ENCODE measurements at regions not wholly inside any gene's neighbourhood (a gene's known extent, or its start where the extent isn't known, plus 50 kb on each side); places are given as distances from the start of the nearest gene placed in this dataset.

- no peak for DNase-seq (ENCODE audit: low read depth)
- TF ChIP-seq, protein P1, sequence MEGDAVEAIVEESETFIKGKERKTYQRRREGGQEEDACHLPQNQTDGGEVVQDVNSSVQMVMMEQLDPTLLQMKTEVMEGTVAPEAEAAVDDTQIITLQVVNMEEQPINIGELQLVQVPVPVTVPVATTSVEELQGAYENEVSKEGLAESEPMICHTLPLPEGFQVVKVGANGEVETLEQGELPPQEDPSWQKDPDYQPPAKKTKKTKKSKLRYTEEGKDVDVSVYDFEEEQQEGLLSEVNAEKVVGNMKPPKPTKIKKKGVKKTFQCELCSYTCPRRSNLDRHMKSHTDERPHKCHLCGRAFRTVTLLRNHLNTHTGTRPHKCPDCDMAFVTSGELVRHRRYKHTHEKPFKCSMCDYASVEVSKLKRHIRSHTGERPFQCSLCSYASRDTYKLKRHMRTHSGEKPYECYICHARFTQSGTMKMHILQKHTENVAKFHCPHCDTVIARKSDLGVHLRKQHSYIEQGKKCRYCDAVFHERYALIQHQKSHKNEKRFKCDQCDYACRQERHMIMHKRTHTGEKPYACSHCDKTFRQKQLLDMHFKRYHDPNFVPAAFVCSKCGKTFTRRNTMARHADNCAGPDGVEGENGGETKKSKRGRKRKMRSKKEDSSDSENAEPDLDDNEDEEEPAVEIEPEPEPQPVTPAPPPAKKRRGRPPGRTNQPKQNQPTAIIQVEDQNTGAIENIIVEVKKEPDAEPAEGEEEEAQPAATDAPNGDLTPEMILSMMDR (conservative IDR thresholded peaks at IDR 0.05; ENCODE audit: low read depth, low read length): no peak
- no peak overlapping the region for H3K4me3 ChIP-seq (ENCODE audit: low read length)
These were observed 281.9 kb upstream of the NAV3 start for GRCh38 chr12:77548797-77549196.

DNA sequence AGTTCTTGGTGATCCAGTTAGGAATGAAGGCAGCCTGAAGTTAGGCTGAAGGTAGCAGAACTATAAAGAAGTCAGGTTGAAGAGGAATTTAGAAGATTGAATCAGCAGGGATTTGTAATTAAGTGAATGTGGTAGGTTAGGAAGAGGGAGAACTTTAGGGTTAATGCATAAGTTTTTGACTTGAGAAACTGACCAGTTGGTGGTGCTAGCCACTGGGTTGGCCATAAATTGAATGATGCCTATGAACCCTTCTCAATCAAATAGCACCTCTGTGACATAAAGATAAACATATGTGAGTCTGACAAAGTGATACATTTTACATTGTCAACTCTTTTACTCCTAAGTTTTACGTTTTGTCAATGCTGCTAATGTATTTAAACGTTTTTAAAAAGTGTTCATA is 290.6 kb upstream of the NAV3 start:
- H3K4me3 ChIP-seq (ENCODE audit: low read length): no peak overlapping the region
- DNase-seq (ENCODE audit: low read depth): no peak
- TF ChIP-seq, protein P1 (conservative IDR thresholded peaks at IDR 0.05; ENCODE audit: low read depth, low read length): no peak

GRCh38 chr12:77537663-77538062 is 293.0 kb upstream of the NAV3 start:
- H3K4me3 ChIP-seq (ENCODE audit: low read length): no peak overlapping the region
- TF ChIP-seq, protein P1 (conservative IDR thresholded peaks at IDR 0.05; ENCODE audit: low read depth, low read length): no peak
- DNase-seq (ENCODE audit: low read depth): no peak

GRCh38 chr12:77535734-77536133 is 295.0 kb upstream of the NAV3 start:
- DNase-seq (ENCODE audit: low read depth): no peak
- TF ChIP-seq, protein P1 (conservative IDR thresholded peaks at IDR 0.05; ENCODE audit: low read depth, low read length): no peak
- no peak overlapping the region for H3K4me3 ChIP-seq (ENCODE audit: low read length)

GRCh38 chr12:77531912-77532311 is 298.8 kb upstream of the NAV3 start:
- DNase-seq (ENCODE audit: low read depth): no peak
- no peak overlapping the region for H3K4me3 ChIP-seq (ENCODE audit: low read length)
- TF ChIP-seq, protein P1 (conservative IDR thresholded peaks at IDR 0.05; ENCODE audit: low read depth, low read length): no peak

DNA sequence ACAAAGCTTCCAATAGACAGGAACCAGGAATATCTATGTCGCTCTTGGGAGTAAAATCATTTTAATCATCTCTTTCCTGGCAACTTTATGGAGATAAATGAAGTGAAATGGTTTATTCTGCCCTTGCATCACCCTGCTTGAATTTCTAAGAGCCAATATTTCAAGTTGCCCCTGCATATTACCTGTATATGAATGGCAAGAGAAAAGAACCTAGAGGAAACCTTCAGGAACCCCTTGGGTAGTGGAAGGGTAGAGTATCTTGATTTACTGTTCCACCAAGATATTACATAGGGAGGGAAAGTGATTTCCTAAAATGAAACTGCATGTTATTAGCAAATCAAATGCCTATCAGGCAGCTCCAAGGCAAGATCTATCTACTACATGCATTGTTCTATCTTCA is 308.4 kb upstream of the NAV3 start:
- no peak overlapping the region for H3K4me3 ChIP-seq (ENCODE audit: low read length)
- TF ChIP-seq, protein P1 (conservative IDR thresholded peaks at IDR 0.05; ENCODE audit: low read depth, low read length): no peak
- no peak for DNase-seq (ENCODE audit: low read depth)

DNA sequence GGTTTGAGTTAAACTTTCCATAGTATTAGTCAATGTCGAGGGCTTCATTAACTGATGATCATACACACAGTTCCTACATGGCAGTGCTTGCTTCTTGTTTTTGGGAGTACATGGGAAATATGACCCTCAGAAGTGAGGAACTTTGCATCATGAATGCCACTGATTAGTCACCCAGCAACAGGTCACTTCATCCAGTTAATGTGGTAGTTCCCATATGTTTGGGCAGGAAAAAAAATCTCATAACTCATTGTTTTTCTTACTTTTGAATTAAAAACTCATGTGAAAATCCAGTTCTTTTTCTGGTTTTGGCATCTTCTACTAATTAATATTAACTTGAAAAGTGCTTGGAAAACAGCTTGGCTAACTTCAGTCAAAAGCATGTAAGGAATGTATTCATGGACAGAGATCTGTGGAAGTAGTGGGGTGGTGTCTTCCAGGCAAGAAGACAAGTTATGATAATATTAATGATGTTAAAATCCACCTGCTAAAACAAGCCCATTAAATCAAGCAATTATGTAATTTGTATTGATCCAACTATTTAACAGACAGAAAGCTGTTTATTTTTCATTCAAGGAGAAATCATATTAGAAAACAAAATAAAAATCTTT is 309.1 kb upstream of the NAV3 start:
- TF ChIP-seq, protein P1 (conservative IDR thresholded peaks at IDR 0.05; ENCODE audit: low read depth, low read length): no peak
- peak; percentile 24 for DNase-seq (ENCODE audit: low read depth)
- H3K4me3 ChIP-seq (ENCODE audit: low read length): no peak overlapping the region
